Gastroesophageal sphincter (tissue), 4 donors: ENCODE measurements at regions not wholly inside any gene's neighbourhood (a gene's known extent, or its start where the extent isn't known, plus 50 kb on each side); places are given as distances from the start of the nearest gene placed in this dataset.

Experiments used
- ATAC-seq: fragments of 150-250 bp; one replicate; pipeline ENCODE4 v1.9.1; 2016; ENCODE audit warnings: mild to moderate bottlenecking, moderate library complexity
- H3K27ac ChIP-seq, 4 donors: fragments of 200-600 bp; sonication (generic) in 3 of 4; 1 replicate in 3 of 4; 2 replicates in 1 of 4; pipeline ENCODE4 v1.5.1; 2016 to 2019
- H3K27me3 ChIP-seq: fragments of 200-600 bp; sonication (generic); one replicate; pipeline ENCODE4 v1.5.1; 2019
- H3K36me3 ChIP-seq, 2 donors: fragments of 200-600 bp; sonication (generic); one replicate each; pipeline ENCODE4 v1.5.1; 2019; ENCODE audit warnings: control low read depth in 1 of 2
- H3K4me1 ChIP-seq, 3 donors: fragments of 200-600 bp; sonication (generic); 1 replicate in 2 of 3; 2 replicates in 1 of 3; pipeline ENCODE4 v1.5.1; 2016 to 2019; ENCODE audit warnings: control low read depth in 2 of 3
- H3K4me3 ChIP-seq, 2 donors: fragments of 200-600 bp; sonication (generic); one replicate each; pipeline ENCODE4 v1.5.1; 2019; ENCODE audit warnings: mild to moderate bottlenecking in 1 of 2, moderate library complexity in 1 of 2
- H3K9me3 ChIP-seq, 3 donors: fragments of 200-600 bp; sonication (generic); one replicate each; pipeline ENCODE4 v1.5.1; 2017 to 2019; ENCODE audit warnings: control low read depth in 2 of 3
- CTCF ChIP-seq, 4 experiments: fragments of 200-600 bp in 2 of 4; fragments of 450-650 bp in 2 of 4; sonication (generic) in 1 of 4; IDR thresholded peaks; one replicate each; pipeline ENCODE4 v1.5.1; 2017 to 2019; ENCODE audit warnings: antibody characterized with exemption in 4 of 4, mild to moderate bottlenecking in 2 of 4, moderate library complexity in 2 of 4
- EP300 ChIP-seq: sonication (generic); formaldehyde crosslinking; IDR thresholded peaks from one replicate; pipeline ENCODE4 v1.6.1; 2017; ENCODE audit warnings: antibody characterized with exemption, mild to moderate bottlenecking
- POLR2A ChIP-seq, 2 donors: fragments of 450-650 bp; IDR thresholded peaks; one replicate each; pipeline ENCODE4 v1.6.1; 2017; ENCODE audit warnings: antibody characterized with exemption in 2 of 2, mild to moderate bottlenecking in 2 of 2, moderate library complexity in 1 of 2
- POLR2AphosphoS5 ChIP-seq: sonication (generic); formaldehyde crosslinking; IDR thresholded peaks from one replicate; pipeline ENCODE4 v1.6.1; 2017; ENCODE audit warnings: antibody characterized with exemption
- WGBS, 2 donors: methylation state at CpG; one replicate each; pipeline ENCODE4 v1.1.5; 2018; ENCODE audit warnings: low coverage in 1 of 2; 5-methylcytosine and 5-hydroxymethylcytosine counted together

- Histone ChIP-seq H3K4me1 (peaks cover 0 to 13% (median 0%) of the 10 kb centered on the region in 3 donors), H3K9me3 (no peaks in the 10 kb centered on the region), H3K27me3 (no peaks in the 10 kb centered on the region), H3K27ac (no peak overlapping the region), H3K4me3 (no peak overlapping the region), H3K36me3 (no peaks in the 10 kb centered on the region)
- TF ChIP-seq POLR2AphosphoS5: no peak
- no peak for TF ChIP-seq POLR2A (IDR thresholded peaks at IDR 0.05)
- TF ChIP-seq EP300: no peak
- no peak for TF ChIP-seq CTCF (IDR thresholded peaks at IDR 0.05)
- no peak for ATAC-seq
- 88 to 96% methylated on average over 5 to 6 of the region's 6 CpGs for WGBS, 2 donors
These were observed 244.3 kb upstream of the APCDD1 start for GRCh38 chr18:10210057-10210633.

- ATAC-seq: no peak
- Histone ChIP-seq H3K4me3 (no peak overlapping the region), H3K9me3 (peaks cover 0 to 4% (median 0%) of the 10 kb centered on the region in 3 donors), H3K36me3 (no peaks in the 10 kb centered on the region), H3K27me3 (no peaks in the 10 kb centered on the region), H3K4me1 (no peaks in the 10 kb centered on the region), H3K27ac (no peak overlapping the region)
- 37 to 52% methylated on average over 3 of the region's 3 CpGs for WGBS, 2 donors
- no peak for TF ChIP-seq CTCF (IDR thresholded peaks at IDR 0.05)
- TF ChIP-seq POLR2AphosphoS5: no peak
- no peak for TF ChIP-seq POLR2A (IDR thresholded peaks at IDR 0.05)
- TF ChIP-seq EP300: no peak
These were observed 240.9 kb upstream of the APCDD1 start for GRCh38 chr18:10213526-10213925.

- Histone ChIP-seq H3K27me3 (no peaks in the 10 kb centered on the region), H3K9me3 (peaks cover 0 to 18% (median 0%) of the 10 kb centered on the region in 3 donors), H3K36me3 (no peaks in the 10 kb centered on the region), H3K27ac (no peak overlapping the region), H3K4me3 (no peak overlapping the region), H3K4me1 (no peaks in the 10 kb centered on the region)
- TF ChIP-seq EP300 (no peak), CTCF (IDR thresholded peaks at IDR 0.05) (no peak), POLR2AphosphoS5 (no peak), POLR2A (IDR thresholded peaks at IDR 0.05) (no peak)
- ATAC-seq: no peak
- WGBS, 2 donors: 81 to 94% methylated on average over 5 to 6 of the region's 6 CpGs
These were observed 239.0 kb upstream of the APCDD1 start for GRCh38 chr18:10215446-10215845.

GRCh38 chr18:10216791-10217190 is 237.6 kb upstream of the APCDD1 start:
- H3K36me3 ChIP-seq: no peaks in the 10 kb centered on the region
- no peaks in the 10 kb centered on the region for H3K27me3 ChIP-seq
- ATAC-seq: no peak
- H3K9me3 ChIP-seq: peaks cover 0 to 18% (median 0%) of the 10 kb centered on the region in 3 donors
- H3K4me1 ChIP-seq: no peaks in the 10 kb centered on the region
- no peak overlapping the region for H3K27ac ChIP-seq
- WGBS, 2 donors: 100% methylated on average over 1 to 2 of the region's 2 CpGs
- H3K4me3 ChIP-seq: no peak overlapping the region
- no peak for TF ChIP-seq EP300
- no peak for TF ChIP-seq POLR2AphosphoS5
- TF ChIP-seq CTCF (IDR thresholded peaks at IDR 0.05): no peak
- TF ChIP-seq POLR2A (IDR thresholded peaks at IDR 0.05): no peak

- Histone ChIP-seq H3K9me3 (peaks cover 0 to 18% (median 0%) of the 10 kb centered on the region in 3 donors), H3K4me3 (no peak overlapping the region), H3K27me3 (no peaks in the 10 kb centered on the region), H3K27ac (no peak overlapping the region), H3K4me1 (no peaks in the 10 kb centered on the region), H3K36me3 (no peaks in the 10 kb centered on the region)
- no peak for ATAC-seq
- WGBS, 2 donors: 100% methylated on average over 2 of the region's 2 CpGs; no CpG with 5 or more reads in 1 of the 2 donors
- TF ChIP-seq POLR2AphosphoS5 (no peak), POLR2A (IDR thresholded peaks at IDR 0.05) (no peak), CTCF (IDR thresholded peaks at IDR 0.05) (no peak)
These were observed 237.2 kb upstream of the APCDD1 start for GRCh38 chr18:10217211-10217610.
